ENCODE measurements at regions not wholly inside any gene's neighbourhood (a gene's known extent, or its start where the extent isn't known, plus 50 kb on each side); places are given as distances from the start of the nearest gene placed in this dataset.

DNA sequence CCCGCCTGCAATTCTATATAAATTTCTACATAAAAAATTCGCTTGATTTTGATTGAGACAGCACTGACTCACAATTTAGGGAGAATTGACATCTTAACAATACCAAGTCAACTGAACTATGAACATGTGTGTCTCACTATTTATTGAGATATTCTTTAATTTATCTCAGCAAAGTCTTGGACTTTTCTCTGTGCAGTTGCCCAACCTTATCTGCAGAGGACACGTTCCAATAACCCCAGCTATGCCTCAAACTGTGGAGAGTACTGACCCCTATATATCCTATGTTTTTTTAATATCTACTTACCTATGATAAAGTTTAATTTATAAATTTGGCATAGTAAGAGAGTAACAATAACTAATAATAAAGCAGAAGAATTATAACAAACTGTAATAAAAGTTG, 69.4 kb upstream of the PIP4K2A start:
- no peak for TF ChIP-seq SIN3A (IDR thresholded peaks at IDR 0.05; ENCODE audit: borderline replicate concordance, insufficient read depth, low read length)
- no peak for TF ChIP-seq POLR2AphosphoS5 (IDR thresholded peaks at IDR 0.05; ENCODE audit: low read depth, low read length)
- TF ChIP-seq, protein P1, sequence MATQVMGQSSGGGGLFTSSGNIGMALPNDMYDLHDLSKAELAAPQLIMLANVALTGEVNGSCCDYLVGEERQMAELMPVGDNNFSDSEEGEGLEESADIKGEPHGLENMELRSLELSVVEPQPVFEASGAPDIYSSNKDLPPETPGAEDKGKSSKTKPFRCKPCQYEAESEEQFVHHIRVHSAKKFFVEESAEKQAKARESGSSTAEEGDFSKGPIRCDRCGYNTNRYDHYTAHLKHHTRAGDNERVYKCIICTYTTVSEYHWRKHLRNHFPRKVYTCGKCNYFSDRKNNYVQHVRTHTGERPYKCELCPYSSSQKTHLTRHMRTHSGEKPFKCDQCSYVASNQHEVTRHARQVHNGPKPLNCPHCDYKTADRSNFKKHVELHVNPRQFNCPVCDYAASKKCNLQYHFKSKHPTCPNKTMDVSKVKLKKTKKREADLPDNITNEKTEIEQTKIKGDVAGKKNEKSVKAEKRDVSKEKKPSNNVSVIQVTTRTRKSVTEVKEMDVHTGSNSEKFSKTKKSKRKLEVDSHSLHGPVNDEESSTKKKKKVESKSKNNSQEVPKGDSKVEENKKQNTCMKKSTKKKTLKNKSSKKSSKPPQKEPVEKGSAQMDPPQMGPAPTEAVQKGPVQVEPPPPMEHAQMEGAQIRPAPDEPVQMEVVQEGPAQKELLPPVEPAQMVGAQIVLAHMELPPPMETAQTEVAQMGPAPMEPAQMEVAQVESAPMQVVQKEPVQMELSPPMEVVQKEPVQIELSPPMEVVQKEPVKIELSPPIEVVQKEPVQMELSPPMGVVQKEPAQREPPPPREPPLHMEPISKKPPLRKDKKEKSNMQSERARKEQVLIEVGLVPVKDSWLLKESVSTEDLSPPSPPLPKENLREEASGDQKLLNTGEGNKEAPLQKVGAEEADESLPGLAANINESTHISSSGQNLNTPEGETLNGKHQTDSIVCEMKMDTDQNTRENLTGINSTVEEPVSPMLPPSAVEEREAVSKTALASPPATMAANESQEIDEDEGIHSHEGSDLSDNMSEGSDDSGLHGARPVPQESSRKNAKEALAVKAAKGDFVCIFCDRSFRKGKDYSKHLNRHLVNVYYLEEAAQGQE (IDR thresholded peaks at IDR 0.05; ENCODE audit: insufficient read depth in 1 of 2, low read depth in 2 of 2, low read length in 2 of 2) = no peak
- no peak for TF ChIP-seq TAF1 (IDR thresholded peaks at IDR 0.05; ENCODE audit: borderline replicate concordance, insufficient read depth, low read length)
- no peak for TF ChIP-seq FOXP2 (optimal IDR thresholded peaks at IDR 0.05; ENCODE audit: borderline replicate concordance, extremely low read depth, extremely low read length, insufficient read depth)

DNA sequence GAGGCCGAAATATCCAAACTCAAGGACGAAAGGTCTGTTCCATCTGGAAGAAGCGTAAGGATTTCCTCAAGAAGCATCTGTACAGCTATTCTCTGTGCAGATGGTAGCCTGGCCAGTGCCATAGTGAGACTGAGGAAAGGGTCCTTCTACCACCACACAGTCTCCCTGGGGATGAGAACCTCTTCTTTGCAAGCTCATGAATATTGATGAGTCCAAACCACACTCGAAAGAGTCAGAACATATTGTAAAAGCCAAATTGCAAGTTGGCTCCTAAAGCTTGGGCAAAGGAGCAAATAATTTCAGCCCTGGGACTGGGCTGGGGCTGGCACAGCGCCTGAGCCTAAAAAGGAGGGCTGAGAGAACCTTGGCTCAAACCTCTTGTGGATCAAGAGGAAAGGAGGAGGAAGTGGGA, 66.1 kb upstream of the PIP4K2A start:
- TF ChIP-seq, protein P1 (IDR thresholded peaks at IDR 0.05; ENCODE audit: insufficient read depth in 1 of 2, low read depth in 2 of 2, low read length in 2 of 2) = no peak
- TF ChIP-seq SIN3A (IDR thresholded peaks at IDR 0.05; ENCODE audit: borderline replicate concordance, insufficient read depth, low read length) (no peak), TAF1 (IDR thresholded peaks at IDR 0.05; ENCODE audit: borderline replicate concordance, insufficient read depth, low read length) (no peak), POLR2AphosphoS5 (IDR thresholded peaks at IDR 0.05; ENCODE audit: low read depth, low read length) (no peak), FOXP2 (optimal IDR thresholded peaks at IDR 0.05; ENCODE audit: borderline replicate concordance, extremely low read depth, extremely low read length, insufficient read depth) (no peak)

DNA sequence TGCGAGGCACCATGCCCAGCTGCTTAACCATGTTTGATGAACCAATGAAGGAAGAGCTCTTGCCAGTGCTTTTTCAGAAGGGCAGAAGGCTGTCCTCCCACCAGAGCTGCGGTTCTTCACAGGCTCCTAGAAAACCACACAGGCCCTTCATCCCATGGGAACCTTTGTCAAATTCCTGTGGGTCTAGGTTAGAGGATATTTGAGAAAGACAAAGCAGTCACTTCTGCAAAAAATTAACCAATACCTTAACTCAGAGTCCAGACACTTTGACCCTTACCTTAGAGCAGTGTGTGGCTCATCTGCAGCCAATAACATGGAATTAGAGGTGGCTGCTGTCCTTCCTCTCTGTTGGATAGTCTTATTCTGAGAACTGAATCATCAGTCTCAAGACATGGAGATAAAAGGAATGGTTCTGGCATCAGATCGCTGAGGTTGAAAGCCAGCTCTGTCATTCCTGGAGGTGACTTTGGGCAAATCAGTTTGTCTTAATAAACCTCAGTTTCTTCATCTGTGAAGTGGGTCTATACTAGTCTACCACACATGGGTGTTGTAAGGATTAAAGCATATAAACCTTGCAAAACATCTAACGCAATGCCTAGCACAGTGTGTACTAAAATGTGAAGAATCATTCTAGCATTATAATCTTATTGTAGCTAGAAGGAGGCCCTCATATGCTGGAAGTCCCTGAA, 65.1 kb upstream of the PIP4K2A start:
- no peak for TF ChIP-seq POLR2AphosphoS5 (IDR thresholded peaks at IDR 0.05; ENCODE audit: low read depth, low read length)
- no peak for TF ChIP-seq TAF1 (IDR thresholded peaks at IDR 0.05; ENCODE audit: borderline replicate concordance, insufficient read depth, low read length)
- TF ChIP-seq SIN3A (IDR thresholded peaks at IDR 0.05; ENCODE audit: borderline replicate concordance, insufficient read depth, low read length) = no peak
- TF ChIP-seq, protein P1 (IDR thresholded peaks at IDR 0.05; ENCODE audit: insufficient read depth in 1 of 2, low read depth in 2 of 2, low read length in 2 of 2) = no peak
- TF ChIP-seq FOXP2 (optimal IDR thresholded peaks at IDR 0.05; ENCODE audit: borderline replicate concordance, extremely low read depth, extremely low read length, insufficient read depth) = no peak

DNA sequence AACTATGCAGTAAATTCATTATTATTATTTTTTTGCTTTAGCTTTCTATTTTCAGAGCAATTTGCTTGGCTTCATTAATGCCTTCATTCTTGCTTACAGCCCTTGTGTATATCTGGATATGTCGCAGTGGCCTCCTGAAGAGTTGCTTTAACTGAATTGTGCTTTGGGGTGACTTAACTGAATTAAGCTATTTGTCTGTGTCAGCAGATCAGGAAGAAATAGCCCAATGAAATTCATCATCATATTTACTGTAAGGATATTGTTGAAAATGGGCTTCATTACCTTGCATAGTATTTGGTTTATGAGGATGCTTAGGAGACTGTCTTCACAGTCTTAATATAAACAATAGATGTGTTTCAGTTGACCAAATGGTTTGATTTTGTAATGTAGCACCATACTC, 59.7 kb upstream of the PIP4K2A start:
- TF ChIP-seq, protein P1 (IDR thresholded peaks at IDR 0.05; ENCODE audit: insufficient read depth in 1 of 2, low read depth in 2 of 2, low read length in 2 of 2) = no peak
- TF ChIP-seq FOXP2 (optimal IDR thresholded peaks at IDR 0.05; ENCODE audit: borderline replicate concordance, extremely low read depth, extremely low read length, insufficient read depth) (no peak), POLR2AphosphoS5 (IDR thresholded peaks at IDR 0.05; ENCODE audit: low read depth, low read length) (no peak), SIN3A (IDR thresholded peaks at IDR 0.05; ENCODE audit: borderline replicate concordance, insufficient read depth, low read length) (no peak), TAF1 (IDR thresholded peaks at IDR 0.05; ENCODE audit: borderline replicate concordance, insufficient read depth, low read length) (no peak)

Data from PFSK-1 (cell line).